A549 (cell line): ENCODE measurements at regions not wholly inside any gene's neighbourhood (a gene's known extent, or its start where the extent isn't known, plus 50 kb on each side); places are given as distances from the start of the nearest gene placed in this dataset.

Experiments
- ATAC-seq, 2 experiments: fragments of 200-7000 bp in 1 of 2; fragments of >200 bp in 1 of 2; cut with Nextera tagmentation in 1 of 2; cut with Tn5 transposase in 1 of 2; 3 replicates each; pipeline versions ENCODE4 v1.8.0 to v1.9.1; 2018 to 2020; ENCODE audit warnings: mild to moderate bottlenecking in 1 of 2, moderate library complexity in 1 of 2
- CTCF ChIA-PET: fragments of 300-600 bp; sonication (Branson Sonifier 250); formaldehyde crosslinking; extraction: SDS; loops from one replicate; lab custom pipeline; 2021; ENCODE audit warnings: antibody characterized with exemption, inconsistent platforms; lab: Yijun Ruan, JAX
- POLR2A ChIA-PET: fragments of 350-600 bp; formaldehyde crosslinking; extraction: SDS; loops from one replicate; lab custom pipeline; 2021; ENCODE audit warnings: antibody characterized with exemption, inconsistent platforms; lab: Yijun Ruan, JAX
- DNase-seq, 2 experiments: peaks; one replicate each; pipeline versions ENCODE4 v3.0.0 to v3.0.0-alpha.2; 2011 to 2016; ENCODE audit warnings: low read depth in 1 of 2, low spot score in 1 of 2
- FAIRE-seq: peaks from 2 replicates; lab custom pipeline; 2011; peaks lifted over from hg19 to GRCh38; lab: Jason Lieb, UNC
- H3K27ac ChIP-seq, 2 experiments: fragments of >200 bp; sonication (Bioruptor Twin); formaldehyde crosslinking; 3 replicates each; pipeline ENCODE4 v1.5.1; 2016 to 2017
- H3K4me1 ChIP-seq: fragments of >200 bp; sonication (Bioruptor Twin); formaldehyde crosslinking; 3 replicates; pipeline ENCODE4 v1.6.1; 2016
- H3K4me2 ChIP-seq: fragments of >200 bp; sonication (Bioruptor Twin); formaldehyde crosslinking; 3 replicates; pipeline ENCODE4 v1.6.1; 2016
- H3K4me3 ChIP-seq: fragments of >200 bp; sonication (Bioruptor Twin); formaldehyde crosslinking; 3 replicates; pipeline ENCODE4 v1.5.1; 2016
- H3K9me3 ChIP-seq: fragments of >200 bp; sonication (Bioruptor Twin); formaldehyde crosslinking; 3 replicates; pipeline ENCODE4 v1.6.1; 2016
- BHLHE40 ChIP-seq: IDR thresholded peaks from 2 replicates; pipeline ENCODE4 v1.6.1; 2012; ENCODE audit warnings: low read depth, low read length, inconsistent platforms
- CBX8 ChIP-seq: fragments of 200-600 bp; sonication (generic); IDR thresholded peaks from 2 replicates; pipeline ENCODE4 v1.6.1; 2016
- CEBPB ChIP-seq, 2 experiments: fragments of >200 bp in 1 of 2; sonication (Bioruptor Twin) in 1 of 2; formaldehyde crosslinking in 1 of 2; IDR thresholded peaks; 2 replicates each; pipeline ENCODE4 v1.6.1; 2012 to 2016
- CHD2 ChIP-seq: fragments of 150-350 bp; IDR thresholded peaks from 2 replicates; pipeline ENCODE4 v1.6.1; 2014; ENCODE audit warnings: low read length; ENCODE audit not compliant: partially characterized antibody
- EHMT2 ChIP-seq: fragments of 200-600 bp; sonication (generic); IDR thresholded peaks from 2 replicates; pipeline ENCODE4 v1.6.1; 2016; ENCODE audit warnings: antibody characterized with exemption, low read depth, mild to moderate bottlenecking, moderate library complexity
- EP300 ChIP-seq, 2 experiments: fragments of >200 bp; sonication (Bioruptor Twin); formaldehyde crosslinking; IDR thresholded peaks; 2 replicates in 1 of 2; 3 replicates in 1 of 2; pipeline ENCODE4 v1.6.1; 2016 to 2017
- ESRRA ChIP-seq: fragments of 150-350 bp; IDR thresholded peaks from 2 replicates; pipeline ENCODE4 v1.6.1; 2014; ENCODE audit warnings: mild to moderate bottlenecking, low read length, borderline replicate concordance
- FOXS1 ChIP-seq: fragments of 250-450 bp; sonication (Bioruptor Pico); IDR thresholded peaks from 2 replicates; pipeline ENCODE4 v1.5.0; 2020; ENCODE audit warnings: mild to moderate bottlenecking, moderate library complexity
- GATA3 ChIP-seq: IDR thresholded peaks from 2 replicates; pipeline ENCODE4 v1.6.1; 2012; ENCODE audit warnings: borderline replicate concordance
- HDAC2 ChIP-seq: fragments of 200-600 bp; sonication (generic); IDR thresholded peaks from 2 replicates; pipeline ENCODE4 v1.6.1; 2016
- HEYL ChIP-seq: fragments of 250-450 bp; sonication (Bioruptor Pico); IDR thresholded peaks from 2 replicates; pipeline ENCODE4 v1.8.0; 2021; ENCODE audit warnings: mild to moderate bottlenecking, moderate library complexity
- HOXA7 ChIP-seq: fragments of 250-450 bp; sonication (Bioruptor Pico); IDR thresholded peaks from 2 replicates; pipeline ENCODE4 v1.5.0; 2020; ENCODE audit warnings: mild to moderate bottlenecking, moderate library complexity
- HOXB13 ChIP-seq: fragments of 250-450 bp; sonication (Bioruptor Pico); IDR thresholded peaks from 2 replicates; pipeline ENCODE4 v1.5.0; 2020; ENCODE audit warnings: low read depth, mild to moderate bottlenecking, moderate library complexity
- HOXB5 ChIP-seq: fragments of 250-450 bp; sonication (Bioruptor Pico); IDR thresholded peaks from 2 replicates; pipeline ENCODE4 v1.5.0; 2020; ENCODE audit warnings: mild to moderate bottlenecking, moderate library complexity
- JUNB ChIP-seq: fragments of >200 bp; sonication (Bioruptor Twin); formaldehyde crosslinking; IDR thresholded peaks from 2 replicates; pipeline ENCODE4 v1.6.1; 2016
- KDM1A ChIP-seq: fragments of 200-600 bp; sonication (generic); IDR thresholded peaks from 2 replicates; pipeline ENCODE4 v1.6.1; 2016; ENCODE audit warnings: low read depth, mild to moderate bottlenecking
- MAZ ChIP-seq: fragments of 150-350 bp; IDR thresholded peaks from 2 replicates; pipeline ENCODE4 v1.6.1; 2014; ENCODE audit warnings: antibody characterized with exemption, low read depth, low read length, borderline replicate concordance
- MYC ChIP-seq: IDR thresholded peaks from 2 replicates; pipeline ENCODE4 v1.6.1; 2012; ENCODE audit warnings: mild to moderate bottlenecking, inconsistent platforms, low read length, improper control_type of control experiment, borderline replicate concordance
- RNF2 ChIP-seq: fragments of 200-600 bp; sonication (generic); IDR thresholded peaks from 2 replicates; pipeline ENCODE4 v1.6.1; 2016; ENCODE audit warnings: low read depth, mild to moderate bottlenecking, antibody characterized with exemption, moderate library complexity, borderline replicate concordance
- TFCP2L1 ChIP-seq: fragments of 250-450 bp; sonication (Bioruptor Pico); IDR thresholded peaks from 2 replicates; pipeline ENCODE4 v1.5.0; 2021; ENCODE audit warnings: mild to moderate bottlenecking
- TP53 ChIP-seq: fragments of 250-450 bp; sonication (Bioruptor Pico); IDR thresholded peaks from 2 replicates; pipeline ENCODE4 v1.5.0; 2021; ENCODE audit warnings: mild to moderate bottlenecking, moderate library complexity
- ZNF302 ChIP-seq: fragments of 250-450 bp; sonication (Bioruptor Pico); IDR thresholded peaks from 2 replicates; pipeline ENCODE4 v1.9.0; 2021; ENCODE audit warnings: inconsistent platforms, mild to moderate bottlenecking, moderate library complexity
- WGBS: methylation state at CpG from one replicate; pipeline ENCODE4 v1.1.6; 2017; ENCODE audit errors: missing lambda C conversion rate; 5-methylcytosine and 5-hydroxymethylcytosine counted together
- TF ChIP-seq, protein P1 (sequence below): fragments of >200 bp; sonication (Bioruptor Twin); formaldehyde crosslinking; IDR thresholded peaks from 3 replicates; pipeline ENCODE4 v1.6.1; 2016
- TF ChIP-seq, protein P2 (sequence below): IDR thresholded peaks from 2 replicates; pipeline ENCODE4 v1.6.1; 2012
- TF ChIP-seq, protein P3 (sequence below): fragments of >200 bp; sonication (Bioruptor Twin); formaldehyde crosslinking; IDR thresholded peaks from 2 replicates; pipeline ENCODE4 v1.6.1; 2016
- TF ChIP-seq, protein P4 (sequence below): IDR thresholded peaks from 2 replicates; pipeline ENCODE4 v1.6.1; 2012; ENCODE audit warnings: low read depth, borderline replicate concordance
- TF ChIP-seq, protein P5 (sequence below): fragments of 200-600 bp; sonication (generic); IDR thresholded peaks from 2 replicates; pipeline ENCODE4 v1.6.1; 2016; ENCODE audit warnings: antibody characterized with exemption, mild to moderate bottlenecking, moderate library complexity
- TF ChIP-seq, protein P6 (sequence below): fragments of 250-450 bp; sonication (Bioruptor Pico); IDR thresholded peaks from 2 replicates; pipeline ENCODE4 v1.5.0; 2021; ENCODE audit warnings: mild to moderate bottlenecking, moderate library complexity, borderline replicate concordance

DNA sequence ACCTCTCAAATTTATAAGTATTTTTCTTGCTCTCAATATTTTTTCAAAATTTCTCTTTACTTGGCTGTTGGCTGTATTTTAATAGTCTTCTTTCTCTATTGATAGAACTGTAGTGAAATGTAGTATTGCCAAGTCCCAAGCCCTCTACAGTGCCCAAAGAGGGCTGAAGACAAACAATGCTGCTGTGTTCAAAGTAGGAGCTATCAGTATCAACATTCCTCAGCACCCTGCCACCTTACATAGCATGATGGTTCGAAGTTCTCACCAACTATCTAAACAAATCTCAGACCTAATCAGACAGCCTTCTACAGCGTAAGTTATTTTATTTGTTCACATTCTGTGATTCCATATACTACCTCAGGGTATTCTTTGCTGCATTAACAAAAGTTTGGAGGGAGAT, 99.1 kb upstream of the ADAD1 start:
- Histone ChIP-seq H3K4me2 (no peak overlapping the region), H3K27ac (no peak overlapping the region), H3K4me1 (no peaks in the 10 kb centered on the region), H3K9me3 (no peaks in the 10 kb centered on the region), H3K4me3 (no peak overlapping the region)
- WGBS, result 97% methylated on average over 2 of the region's 2 CpGs
- ChIA-PET CTCF (interaction anchor here (1.2 kb wide), 1 partner anchor 18 kb away, joined by 3 read pairs; no protein-coding TSS in a partner anchor), POLR2A (no interaction called here)
- TF ChIP-seq, protein P1, sequence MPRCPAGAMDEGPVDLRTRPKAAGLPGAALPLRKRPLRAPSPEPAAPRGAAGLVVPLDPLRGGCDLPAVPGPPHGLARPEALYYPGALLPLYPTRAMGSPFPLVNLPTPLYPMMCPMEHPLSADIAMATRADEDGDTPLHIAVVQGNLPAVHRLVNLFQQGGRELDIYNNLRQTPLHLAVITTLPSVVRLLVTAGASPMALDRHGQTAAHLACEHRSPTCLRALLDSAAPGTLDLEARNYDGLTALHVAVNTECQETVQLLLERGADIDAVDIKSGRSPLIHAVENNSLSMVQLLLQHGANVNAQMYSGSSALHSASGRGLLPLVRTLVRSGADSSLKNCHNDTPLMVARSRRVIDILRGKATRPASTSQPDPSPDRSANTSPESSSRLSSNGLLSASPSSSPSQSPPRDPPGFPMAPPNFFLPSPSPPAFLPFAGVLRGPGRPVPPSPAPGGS, result no peak
- TF ChIP-seq, protein P2, sequence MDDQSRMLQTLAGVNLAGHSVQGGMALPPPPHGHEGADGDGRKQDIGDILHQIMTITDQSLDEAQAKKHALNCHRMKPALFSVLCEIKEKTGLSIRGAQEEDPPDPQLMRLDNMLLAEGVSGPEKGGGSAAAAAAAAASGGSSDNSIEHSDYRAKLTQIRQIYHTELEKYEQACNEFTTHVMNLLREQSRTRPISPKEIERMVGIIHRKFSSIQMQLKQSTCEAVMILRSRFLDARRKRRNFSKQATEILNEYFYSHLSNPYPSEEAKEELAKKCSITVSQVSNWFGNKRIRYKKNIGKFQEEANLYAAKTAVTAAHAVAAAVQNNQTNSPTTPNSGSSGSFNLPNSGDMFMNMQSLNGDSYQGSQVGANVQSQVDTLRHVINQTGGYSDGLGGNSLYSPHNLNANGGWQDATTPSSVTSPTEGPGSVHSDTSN, result no peak
- no peak for TF ChIP-seq TP53 (CRISPR knock-in tag)
- TF ChIP-seq CHD2, result no peak
- TF ChIP-seq ZNF302, result no peak
- TF ChIP-seq, protein P3, sequence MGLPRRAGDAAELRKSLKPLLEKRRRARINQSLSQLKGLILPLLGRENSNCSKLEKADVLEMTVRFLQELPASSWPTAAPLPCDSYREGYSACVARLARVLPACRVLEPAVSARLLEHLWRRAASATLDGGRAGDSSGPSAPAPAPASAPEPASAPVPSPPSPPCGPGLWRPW, result no peak
- TF ChIP-seq, protein P4, sequence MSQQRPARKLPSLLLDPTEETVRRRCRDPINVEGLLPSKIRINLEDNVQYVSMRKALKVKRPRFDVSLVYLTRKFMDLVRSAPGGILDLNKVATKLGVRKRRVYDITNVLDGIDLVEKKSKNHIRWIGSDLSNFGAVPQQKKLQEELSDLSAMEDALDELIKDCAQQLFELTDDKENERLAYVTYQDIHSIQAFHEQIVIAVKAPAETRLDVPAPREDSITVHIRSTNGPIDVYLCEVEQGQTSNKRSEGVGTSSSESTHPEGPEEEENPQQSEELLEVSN, result no peak
- no peak for TF ChIP-seq JUNB
- TF ChIP-seq FOXS1 (CRISPR knock-in tag), result no peak
- TF ChIP-seq KDM1A, result no peak
- no peak for TF ChIP-seq HOXA7 (CRISPR knock-in tag)
- ATAC-seq, result no peak
- no peak for FAIRE-seq
- no peak for DNase-seq

DNA sequence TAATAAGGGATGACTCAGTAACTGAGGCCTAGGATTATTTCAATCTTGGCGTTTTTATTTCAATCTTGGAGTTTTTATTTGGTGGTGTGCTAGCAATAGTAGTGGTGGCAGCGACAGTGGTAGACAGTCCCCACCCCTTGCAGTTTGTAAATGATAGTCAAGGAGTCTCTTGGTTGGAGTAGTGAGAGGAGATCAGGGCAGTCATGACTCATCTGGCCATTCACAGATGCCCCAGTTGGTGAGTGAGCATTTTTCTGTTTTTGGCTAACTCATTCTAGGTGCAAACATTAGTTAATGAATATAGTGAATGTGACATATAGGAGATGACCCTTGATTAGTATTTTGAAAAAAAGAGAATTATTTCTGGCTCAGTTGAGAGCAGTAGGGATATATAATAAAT, 93.5 kb upstream of the ADAD1 start:
- POLR2A ChIA-PET, result no interaction called here
- Histone ChIP-seq H3K27ac (no peak overlapping the region), H3K4me1 (0 out of 3 replicates have a peak, but pooled peaks cover 5% of the 10 kb centered on the region), H3K9me3 (no peaks in the 10 kb centered on the region), H3K4me2 (no peak overlapping the region), H3K4me3 (no peak overlapping the region)
- no peak for FAIRE-seq
- no peak for TF ChIP-seq HOXB5
- TF ChIP-seq GATA3, result no peak
- TF ChIP-seq HEYL (CRISPR knock-in tag), result no peak
- TF ChIP-seq ESRRA, result no peak
- TF ChIP-seq HDAC2, result no peak
- TF ChIP-seq RNF2, result no peak
- TF ChIP-seq, protein P3, result no peak
- TF ChIP-seq, protein P5, sequence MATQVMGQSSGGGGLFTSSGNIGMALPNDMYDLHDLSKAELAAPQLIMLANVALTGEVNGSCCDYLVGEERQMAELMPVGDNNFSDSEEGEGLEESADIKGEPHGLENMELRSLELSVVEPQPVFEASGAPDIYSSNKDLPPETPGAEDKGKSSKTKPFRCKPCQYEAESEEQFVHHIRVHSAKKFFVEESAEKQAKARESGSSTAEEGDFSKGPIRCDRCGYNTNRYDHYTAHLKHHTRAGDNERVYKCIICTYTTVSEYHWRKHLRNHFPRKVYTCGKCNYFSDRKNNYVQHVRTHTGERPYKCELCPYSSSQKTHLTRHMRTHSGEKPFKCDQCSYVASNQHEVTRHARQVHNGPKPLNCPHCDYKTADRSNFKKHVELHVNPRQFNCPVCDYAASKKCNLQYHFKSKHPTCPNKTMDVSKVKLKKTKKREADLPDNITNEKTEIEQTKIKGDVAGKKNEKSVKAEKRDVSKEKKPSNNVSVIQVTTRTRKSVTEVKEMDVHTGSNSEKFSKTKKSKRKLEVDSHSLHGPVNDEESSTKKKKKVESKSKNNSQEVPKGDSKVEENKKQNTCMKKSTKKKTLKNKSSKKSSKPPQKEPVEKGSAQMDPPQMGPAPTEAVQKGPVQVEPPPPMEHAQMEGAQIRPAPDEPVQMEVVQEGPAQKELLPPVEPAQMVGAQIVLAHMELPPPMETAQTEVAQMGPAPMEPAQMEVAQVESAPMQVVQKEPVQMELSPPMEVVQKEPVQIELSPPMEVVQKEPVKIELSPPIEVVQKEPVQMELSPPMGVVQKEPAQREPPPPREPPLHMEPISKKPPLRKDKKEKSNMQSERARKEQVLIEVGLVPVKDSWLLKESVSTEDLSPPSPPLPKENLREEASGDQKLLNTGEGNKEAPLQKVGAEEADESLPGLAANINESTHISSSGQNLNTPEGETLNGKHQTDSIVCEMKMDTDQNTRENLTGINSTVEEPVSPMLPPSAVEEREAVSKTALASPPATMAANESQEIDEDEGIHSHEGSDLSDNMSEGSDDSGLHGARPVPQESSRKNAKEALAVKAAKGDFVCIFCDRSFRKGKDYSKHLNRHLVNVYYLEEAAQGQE, result no peak
- TF ChIP-seq CBX8, result no peak
- TF ChIP-seq EP300 (IDR thresholded peaks at IDR 0.05), result no peak
- no peak for TF ChIP-seq MAZ
- TF ChIP-seq TFCP2L1 (CRISPR knock-in tag), result no peak
- TF ChIP-seq HOXB13 (CRISPR knock-in tag), result no peak
- no peak for TF ChIP-seq EHMT2
- no peak for TF ChIP-seq BHLHE40
- no peak for TF ChIP-seq CEBPB (IDR thresholded peaks at IDR 0.05)
- TF ChIP-seq MYC, result no peak
- TF ChIP-seq KDM1A, result no peak
- TF ChIP-seq, protein P6, sequence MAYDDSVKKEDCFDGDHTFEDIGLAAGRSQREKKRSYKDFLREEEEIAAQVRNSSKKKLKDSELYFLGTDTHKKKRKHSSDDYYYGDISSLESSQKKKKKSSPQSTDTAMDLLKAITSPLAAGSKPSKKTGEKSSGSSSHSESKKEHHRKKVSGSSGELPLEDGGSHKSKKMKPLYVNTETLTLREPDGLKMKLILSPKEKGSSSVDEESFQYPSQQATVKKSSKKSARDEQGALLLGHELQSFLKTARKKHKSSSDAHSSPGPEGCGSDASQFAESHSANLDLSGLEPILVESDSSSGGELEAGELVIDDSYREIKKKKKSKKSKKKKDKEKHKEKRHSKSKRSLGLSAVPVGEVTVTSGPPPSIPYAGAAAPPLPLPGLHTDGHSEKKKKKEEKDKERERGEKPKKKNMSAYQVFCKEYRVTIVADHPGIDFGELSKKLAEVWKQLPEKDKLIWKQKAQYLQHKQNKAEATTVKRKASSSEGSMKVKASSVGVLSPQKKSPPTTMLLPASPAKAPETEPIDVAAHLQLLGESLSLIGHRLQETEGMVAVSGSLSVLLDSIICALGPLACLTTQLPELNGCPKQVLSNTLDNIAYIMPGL (CRISPR knock-in tag), result no peak
- TF ChIP-seq ZNF302, result no peak
- 65% methylated on average over 2 of the region's 2 CpGs for WGBS
- DNase-seq, result peak in 1 of 2 experiments; percentile 10
- CTCF ChIA-PET, result no interaction called here
- peak in 1 of 2 experiments; percentile 48; a peak in 2 of 6 replicates for ATAC-seq
